Panc1 (cell line): ENCODE measurements at regions not wholly inside any gene's neighbourhood (a gene's known extent, or its start where the extent isn't known, plus 50 kb on each side); places are given as distances from the start of the nearest gene placed in this dataset.

Source experiments
- POLR2AphosphoS5 ChIP-seq: IDR thresholded peaks from 2 replicates; pipeline ENCODE4 v1.6.1; 2012; ENCODE audit warnings: mild to moderate bottlenecking, low read depth, low read length, moderate library complexity
- TF ChIP-seq, protein P1 (sequence below): fragments of 450-650 bp; IDR thresholded peaks from 2 replicates; pipeline ENCODE4 v1.5.1; 2017; ENCODE audit warnings: mild to moderate bottlenecking
- TF ChIP-seq, protein P2 (sequence below), 2 experiments: IDR thresholded peaks; 2 replicates each; pipeline ENCODE4 v1.6.1; 2011 to 2012; ENCODE audit warnings: low read depth in 2 of 2, control low read depth in 1 of 2, low read length in 1 of 2, mild to moderate bottlenecking in 1 of 2, moderate library complexity in 1 of 2; ENCODE audit not compliant: insufficient read depth in 1 of 2

DNA sequence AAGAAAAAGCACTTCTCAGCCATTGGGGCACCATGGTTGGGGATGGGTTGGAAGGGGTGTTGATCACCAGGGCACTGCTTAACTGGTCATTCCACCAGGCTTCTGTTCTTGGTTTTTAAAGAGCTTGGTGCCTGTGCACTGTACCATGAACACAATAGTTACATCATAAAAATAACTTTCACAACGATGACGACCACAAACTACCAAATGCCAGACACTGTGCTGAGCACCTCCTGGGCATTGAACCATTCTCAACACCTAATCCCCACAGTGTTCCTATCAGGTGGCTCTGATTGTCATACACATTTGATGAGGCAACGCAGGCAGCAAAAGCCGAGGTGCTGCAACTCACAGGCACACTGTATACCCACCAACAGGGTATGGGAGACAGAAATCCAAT, 208.0 kb downstream of the FOXL1 start:
- TF ChIP-seq, protein P1, sequence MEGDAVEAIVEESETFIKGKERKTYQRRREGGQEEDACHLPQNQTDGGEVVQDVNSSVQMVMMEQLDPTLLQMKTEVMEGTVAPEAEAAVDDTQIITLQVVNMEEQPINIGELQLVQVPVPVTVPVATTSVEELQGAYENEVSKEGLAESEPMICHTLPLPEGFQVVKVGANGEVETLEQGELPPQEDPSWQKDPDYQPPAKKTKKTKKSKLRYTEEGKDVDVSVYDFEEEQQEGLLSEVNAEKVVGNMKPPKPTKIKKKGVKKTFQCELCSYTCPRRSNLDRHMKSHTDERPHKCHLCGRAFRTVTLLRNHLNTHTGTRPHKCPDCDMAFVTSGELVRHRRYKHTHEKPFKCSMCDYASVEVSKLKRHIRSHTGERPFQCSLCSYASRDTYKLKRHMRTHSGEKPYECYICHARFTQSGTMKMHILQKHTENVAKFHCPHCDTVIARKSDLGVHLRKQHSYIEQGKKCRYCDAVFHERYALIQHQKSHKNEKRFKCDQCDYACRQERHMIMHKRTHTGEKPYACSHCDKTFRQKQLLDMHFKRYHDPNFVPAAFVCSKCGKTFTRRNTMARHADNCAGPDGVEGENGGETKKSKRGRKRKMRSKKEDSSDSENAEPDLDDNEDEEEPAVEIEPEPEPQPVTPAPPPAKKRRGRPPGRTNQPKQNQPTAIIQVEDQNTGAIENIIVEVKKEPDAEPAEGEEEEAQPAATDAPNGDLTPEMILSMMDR = no peak
- TF ChIP-seq POLR2AphosphoS5 = no peak
- TF ChIP-seq, protein P2, sequence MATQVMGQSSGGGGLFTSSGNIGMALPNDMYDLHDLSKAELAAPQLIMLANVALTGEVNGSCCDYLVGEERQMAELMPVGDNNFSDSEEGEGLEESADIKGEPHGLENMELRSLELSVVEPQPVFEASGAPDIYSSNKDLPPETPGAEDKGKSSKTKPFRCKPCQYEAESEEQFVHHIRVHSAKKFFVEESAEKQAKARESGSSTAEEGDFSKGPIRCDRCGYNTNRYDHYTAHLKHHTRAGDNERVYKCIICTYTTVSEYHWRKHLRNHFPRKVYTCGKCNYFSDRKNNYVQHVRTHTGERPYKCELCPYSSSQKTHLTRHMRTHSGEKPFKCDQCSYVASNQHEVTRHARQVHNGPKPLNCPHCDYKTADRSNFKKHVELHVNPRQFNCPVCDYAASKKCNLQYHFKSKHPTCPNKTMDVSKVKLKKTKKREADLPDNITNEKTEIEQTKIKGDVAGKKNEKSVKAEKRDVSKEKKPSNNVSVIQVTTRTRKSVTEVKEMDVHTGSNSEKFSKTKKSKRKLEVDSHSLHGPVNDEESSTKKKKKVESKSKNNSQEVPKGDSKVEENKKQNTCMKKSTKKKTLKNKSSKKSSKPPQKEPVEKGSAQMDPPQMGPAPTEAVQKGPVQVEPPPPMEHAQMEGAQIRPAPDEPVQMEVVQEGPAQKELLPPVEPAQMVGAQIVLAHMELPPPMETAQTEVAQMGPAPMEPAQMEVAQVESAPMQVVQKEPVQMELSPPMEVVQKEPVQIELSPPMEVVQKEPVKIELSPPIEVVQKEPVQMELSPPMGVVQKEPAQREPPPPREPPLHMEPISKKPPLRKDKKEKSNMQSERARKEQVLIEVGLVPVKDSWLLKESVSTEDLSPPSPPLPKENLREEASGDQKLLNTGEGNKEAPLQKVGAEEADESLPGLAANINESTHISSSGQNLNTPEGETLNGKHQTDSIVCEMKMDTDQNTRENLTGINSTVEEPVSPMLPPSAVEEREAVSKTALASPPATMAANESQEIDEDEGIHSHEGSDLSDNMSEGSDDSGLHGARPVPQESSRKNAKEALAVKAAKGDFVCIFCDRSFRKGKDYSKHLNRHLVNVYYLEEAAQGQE (IDR thresholded peaks at IDR 0.05; ENCODE audit: insufficient read depth in 1 of 2, low read depth in 2 of 2, low read length in 1 of 2) = no peak
